Activated naive CD8-positive, alpha-beta T cell treated with anti-CD3 and anti-CD28 coated beads, Interleukin-2, amount 10 ng/mL, durations not matched to agents 7 days and 5 days (primary cell): ENCODE measurements at regions not wholly inside any gene's neighbourhood (a gene's known extent, or its start where the extent isn't known, plus 50 kb on each side); places are given as distances from the start of the nearest gene placed in this dataset.

Source experiments
- ATAC-seq: fragments of 150-1000 bp; cut with Tn5 transposase; one replicate; pipeline ENCODE4 v1.10.0; 2021; ENCODE audit warnings: low read depth, moderate library complexity
- POLR2A ChIA-PET: fragments of 350-600 bp; sonication (Branson Sonifier 250); formaldehyde crosslinking; loops from one replicate; lab custom pipeline; 2021; ENCODE audit warnings: antibody characterized with exemption; lab: Charles Lee
- DNase-seq: peaks from one replicate; pipeline ENCODE4 v3.0.0; 2021
- H3K27ac Mint-ChIP-seq: one replicate; pipeline ENCODE4 v1.8.0; 2022; ENCODE audit warnings: mild to moderate bottlenecking, mixed read lengths
- H3K27me3 Mint-ChIP-seq: one replicate; pipeline ENCODE4 v1.8.0; 2022; ENCODE audit warnings: mild to moderate bottlenecking, moderate library complexity, mixed read lengths
- H3K36me3 Mint-ChIP-seq: one replicate; pipeline ENCODE4 v1.8.0; 2021; ENCODE audit warnings: mild to moderate bottlenecking, mixed read lengths
- H3K4me1 Mint-ChIP-seq: one replicate; pipeline ENCODE4 v1.8.0; 2021; ENCODE audit warnings: mixed read lengths
- H3K4me3 Mint-ChIP-seq: one replicate; pipeline ENCODE4 v1.8.0; 2022; ENCODE audit warnings: mild to moderate bottlenecking, moderate library complexity, mixed read lengths
- H3K9me3 Mint-ChIP-seq: one replicate; pipeline ENCODE4 v1.8.0; 2021; ENCODE audit warnings: mixed read lengths

GRCh38 chr18:8458546-8459215, 150.6 kb upstream of the RAB12 start:
- Mint-ChIP-seq H3K4me3 (no peak overlapping the region), H3K9me3 (no peaks in the 10 kb centered on the region), H3K4me1 (no peaks in the 10 kb centered on the region), H3K27ac (no peak overlapping the region), H3K36me3 (no peaks in the 10 kb centered on the region), H3K27me3 (peaks cover 3% of the 10 kb centered on the region)
- ATAC-seq = no peak
- DNase-seq = no peak
- POLR2A ChIA-PET = no interaction called here

- no peak overlapping the region for H3K27ac Mint-ChIP-seq
- DNase-seq = no peak
- peaks cover 3% of the 10 kb centered on the region for H3K27me3 Mint-ChIP-seq
- POLR2A ChIA-PET = no interaction called here
- no peaks in the 10 kb centered on the region for H3K36me3 Mint-ChIP-seq
- no peak overlapping the region for H3K4me3 Mint-ChIP-seq
- no peaks in the 10 kb centered on the region for H3K9me3 Mint-ChIP-seq
- ATAC-seq = no peak
- H3K4me1 Mint-ChIP-seq = no peaks in the 10 kb centered on the region
These were observed 148.5 kb upstream of the RAB12 start for GRCh38 chr18:8460748-8461147.

- Mint-ChIP-seq H3K9me3 (no peaks in the 10 kb centered on the region), H3K36me3 (no peaks in the 10 kb centered on the region), H3K27me3 (peaks cover 3% of the 10 kb centered on the region), H3K27ac (no peak overlapping the region), H3K4me3 (no peak overlapping the region), H3K4me1 (no peaks in the 10 kb centered on the region)
- DNase-seq (no peak), ATAC-seq (no peak)
- POLR2A ChIA-PET = no interaction called here
These were observed 147.7 kb upstream of the RAB12 start for GRCh38 chr18:8461544-8461943.

DNA sequence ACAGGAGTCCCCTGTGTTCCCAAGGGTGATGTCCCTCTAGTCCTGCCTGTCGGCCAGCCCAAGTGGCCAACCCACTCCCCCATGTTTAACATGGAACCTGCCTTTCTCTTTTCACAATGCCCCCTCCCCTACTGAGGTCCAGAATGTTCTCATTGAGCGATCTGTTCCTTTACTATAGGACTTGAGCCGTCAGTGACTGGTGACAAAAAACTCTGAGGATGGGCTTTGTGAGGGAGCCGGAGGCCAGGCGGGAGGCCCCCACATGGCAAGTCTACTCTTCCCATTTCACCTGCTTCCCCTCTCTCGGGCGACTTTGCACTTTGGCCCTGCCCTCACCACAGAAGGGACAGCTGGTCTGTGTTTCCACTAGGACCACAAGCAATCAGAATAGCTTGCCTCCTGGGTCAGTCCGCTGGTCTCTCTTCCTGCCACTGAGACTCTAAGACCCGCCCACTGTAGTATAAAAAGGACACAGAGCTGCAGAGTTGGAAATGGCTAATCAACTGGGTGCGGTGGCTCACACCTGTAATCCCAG, 146.5 kb upstream of the RAB12 start:
- DNase-seq (no peak), ATAC-seq (no peak)
- H3K27ac Mint-ChIP-seq = no peak overlapping the region
- H3K27me3 Mint-ChIP-seq = peaks cover 3% of the 10 kb centered on the region
- no peaks in the 10 kb centered on the region for H3K9me3 Mint-ChIP-seq
- H3K36me3 Mint-ChIP-seq = no peaks in the 10 kb centered on the region
- H3K4me1 Mint-ChIP-seq = no peaks in the 10 kb centered on the region
- H3K4me3 Mint-ChIP-seq = no peak overlapping the region
- POLR2A ChIA-PET = no interaction called here

DNA sequence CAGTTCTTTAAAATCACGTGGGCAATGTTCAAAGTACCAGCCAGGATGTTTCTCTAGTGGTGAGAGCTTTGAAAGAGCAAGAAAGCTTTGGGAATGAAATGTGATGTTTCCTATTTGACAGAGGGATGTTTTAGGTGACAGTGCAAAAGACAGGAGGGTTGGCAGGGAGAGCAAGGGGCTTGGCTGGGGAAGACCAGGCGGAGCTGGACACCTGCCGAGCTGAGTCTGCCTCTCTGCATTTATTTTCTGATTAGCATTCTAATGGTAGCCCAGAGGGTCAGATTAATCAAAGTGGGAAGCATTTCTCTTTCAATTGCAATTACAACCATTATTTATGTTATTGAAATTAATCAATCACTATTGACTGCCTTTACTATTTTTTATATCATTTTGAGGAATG, 145.4 kb upstream of the RAB12 start:
- no peaks in the 10 kb centered on the region for H3K9me3 Mint-ChIP-seq
- H3K4me3 Mint-ChIP-seq = no peak overlapping the region
- no peaks in the 10 kb centered on the region for H3K36me3 Mint-ChIP-seq
- POLR2A ChIA-PET = no interaction called here
- H3K27ac Mint-ChIP-seq = no peak overlapping the region
- H3K27me3 Mint-ChIP-seq = peaks cover 3% of the 10 kb centered on the region
- ATAC-seq = no peak
- no peak for DNase-seq
- H3K4me1 Mint-ChIP-seq = no peaks in the 10 kb centered on the region

GRCh38 chr18:8468191-8468590, 141.0 kb upstream of the RAB12 start:
- POLR2A ChIA-PET = interaction anchor here (0.6 kb wide), 1 partner anchor 260 kb away, joined by 3 read pairs; no protein-coding TSS in a partner anchor
- Mint-ChIP-seq H3K4me1 (no peaks in the 10 kb centered on the region), H3K27ac (no peak overlapping the region), H3K27me3 (peaks cover 1% of the 10 kb centered on the region), H3K4me3 (no peak overlapping the region), H3K9me3 (no peaks in the 10 kb centered on the region), H3K36me3 (no peaks in the 10 kb centered on the region)
- no peak for DNase-seq
- ATAC-seq = no peak

GRCh38 chr18:8468921-8469335, 140.3 kb upstream of the RAB12 start:
- POLR2A ChIA-PET = no interaction called here
- H3K27ac Mint-ChIP-seq = no peak overlapping the region
- no peak overlapping the region for H3K4me3 Mint-ChIP-seq
- H3K36me3 Mint-ChIP-seq = no peaks in the 10 kb centered on the region
- ATAC-seq (no peak), DNase-seq (no peak)
- H3K9me3 Mint-ChIP-seq = no peaks in the 10 kb centered on the region
- peaks cover 3% of the 10 kb centered on the region for H3K27me3 Mint-ChIP-seq
- H3K4me1 Mint-ChIP-seq = peaks cover 2% of the 10 kb centered on the region

DNA sequence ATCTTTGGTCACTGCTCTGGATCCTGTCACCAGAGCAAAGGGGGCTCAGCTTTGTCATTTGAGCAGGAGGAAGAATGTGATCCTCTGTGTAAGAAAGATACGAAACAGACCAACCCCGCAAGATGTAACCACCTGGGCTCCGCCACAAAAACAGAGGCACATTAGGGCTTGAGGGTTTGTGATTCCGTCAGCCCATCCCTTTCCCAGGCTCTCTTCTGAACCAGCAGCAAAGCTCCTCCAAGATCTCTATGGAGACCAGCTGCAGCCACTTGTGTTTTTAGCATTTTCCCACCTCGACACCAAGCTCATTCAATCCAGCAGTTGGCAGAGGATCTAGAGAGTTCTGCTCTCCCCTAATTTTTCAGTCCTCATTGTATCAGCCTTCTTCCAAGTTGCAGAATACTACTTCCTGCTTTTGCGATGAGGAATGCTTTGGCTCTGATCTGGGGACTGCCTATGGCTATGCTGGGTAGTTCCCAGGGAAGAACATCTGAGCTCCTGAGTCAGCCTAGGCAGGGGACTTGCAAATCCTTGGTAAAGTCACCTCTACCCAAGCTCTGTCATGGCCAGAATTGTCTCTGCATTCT, 139.6 kb upstream of the RAB12 start:
- no peaks in the 10 kb centered on the region for H3K9me3 Mint-ChIP-seq
- peaks cover 3% of the 10 kb centered on the region for H3K27me3 Mint-ChIP-seq
- POLR2A ChIA-PET = no interaction called here
- H3K4me1 Mint-ChIP-seq = peaks cover 2% of the 10 kb centered on the region
- H3K27ac Mint-ChIP-seq = no peak overlapping the region
- no peak overlapping the region for H3K4me3 Mint-ChIP-seq
- DNase-seq (no peak), ATAC-seq (no peak)
- H3K36me3 Mint-ChIP-seq = no peaks in the 10 kb centered on the region

DNA sequence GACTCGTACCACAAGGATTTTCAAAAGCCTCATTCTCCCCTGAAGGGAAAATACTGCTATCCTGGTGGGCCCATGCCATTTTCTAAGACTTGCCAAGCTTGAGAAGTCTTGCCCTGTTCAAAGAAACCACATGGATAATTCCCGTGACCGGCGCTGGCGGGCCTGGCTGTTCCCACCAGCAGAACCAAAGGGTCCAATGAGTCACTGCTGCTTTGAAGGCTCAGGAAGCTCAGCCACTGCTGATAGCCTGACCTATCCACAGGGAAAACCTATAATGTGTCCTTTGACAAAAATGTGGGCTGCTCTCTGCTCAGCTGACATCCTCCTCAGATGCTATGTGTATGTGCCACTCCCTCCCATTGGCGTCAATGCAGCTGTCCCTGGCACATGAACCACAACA, 137.9 kb upstream of the RAB12 start:
- POLR2A ChIA-PET = no interaction called here
- Mint-ChIP-seq H3K4me3 (no peak overlapping the region), H3K27me3 (peaks cover 6% of the 10 kb centered on the region)

DNA sequence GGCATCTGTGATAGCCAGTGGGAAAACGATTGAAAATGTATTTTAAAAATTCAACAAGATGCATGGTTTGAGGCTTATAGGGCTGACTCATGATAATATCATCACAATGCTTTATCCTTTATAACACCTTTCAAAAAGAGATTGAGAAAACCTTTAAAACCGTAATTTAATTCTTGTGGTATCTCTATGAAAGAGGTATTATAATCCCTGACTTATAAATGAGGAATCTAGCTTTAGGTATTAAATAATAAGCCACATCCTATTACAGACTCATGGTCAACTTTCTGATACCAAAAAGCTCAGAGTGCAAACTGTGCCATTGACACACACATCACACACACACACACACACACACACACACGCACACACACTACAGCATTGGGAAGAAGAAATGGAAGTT, 134.6 kb upstream of the RAB12 start:
- Mint-ChIP-seq H3K27me3 (peaks cover 6% of the 10 kb centered on the region), H3K36me3 (no peaks in the 10 kb centered on the region), H3K4me1 (peaks cover 4% of the 10 kb centered on the region), H3K4me3 (no peak overlapping the region), H3K9me3 (no peaks in the 10 kb centered on the region), H3K27ac (no peak overlapping the region)
- POLR2A ChIA-PET = no interaction called here
- DNase-seq = no peak
- no peak for ATAC-seq

More for the DNA sequence above, 137.9 kb upstream of the RAB12 start:
- Mint-ChIP-seq H3K36me3 (no peaks in the 10 kb centered on the region), H3K9me3 (no peaks in the 10 kb centered on the region), H3K27ac (no peak overlapping the region), H3K4me1 (peaks cover 2% of the 10 kb centered on the region)
- DNase-seq (no peak), ATAC-seq (no peak)

DNA sequence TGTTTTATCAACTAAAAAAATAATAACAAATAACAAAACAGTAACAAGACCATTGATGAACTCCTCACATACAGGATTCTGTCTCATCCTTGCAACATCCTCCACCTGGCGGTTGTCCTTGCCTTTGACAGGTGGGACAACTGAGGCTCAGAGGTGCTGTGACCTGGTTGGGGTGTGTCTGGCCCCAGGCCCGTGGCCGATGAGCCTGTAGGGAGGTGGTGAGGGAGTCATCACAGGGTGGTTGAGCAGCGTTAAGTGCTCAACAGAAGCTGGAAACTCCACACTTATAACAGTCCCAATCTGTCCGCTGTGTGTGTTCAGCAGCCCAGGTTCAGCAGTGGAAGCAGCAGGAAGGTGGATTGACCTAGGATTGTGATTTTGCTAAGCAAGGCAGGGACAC, 131.6 kb upstream of the RAB12 start:
- Mint-ChIP-seq H3K4me3 (no peak overlapping the region), H3K27me3 (peaks cover 8% of the 10 kb centered on the region), H3K9me3 (no peaks in the 10 kb centered on the region), H3K27ac (no peak overlapping the region), H3K4me1 (peaks cover 4% of the 10 kb centered on the region), H3K36me3 (no peaks in the 10 kb centered on the region)
- POLR2A ChIA-PET = no interaction called here
- DNase-seq (no peak), ATAC-seq (no peak)

- peak; percentile 78 for DNase-seq
- H3K9me3 Mint-ChIP-seq = no peaks in the 10 kb centered on the region
- H3K4me1 Mint-ChIP-seq = peaks cover 3% of the 10 kb centered on the region
- no peaks in the 10 kb centered on the region for H3K36me3 Mint-ChIP-seq
- peak; percentile 88 for ATAC-seq
- no peak overlapping the region for H3K4me3 Mint-ChIP-seq
- H3K27ac Mint-ChIP-seq = no peak overlapping the region
- H3K27me3 Mint-ChIP-seq = peaks cover 5% of the 10 kb centered on the region
- POLR2A ChIA-PET = interaction anchor here (1.0 kb wide), 1 partner anchor 48 kb away, joined by 3 read pairs; no protein-coding TSS in a partner anchor
These were observed 130.9 kb upstream of the RAB12 start for GRCh38 chr18:8478166-8478967.

GRCh38 chr18:8478968-8479370, 130.3 kb upstream of the RAB12 start:
- DNase-seq = no peak
- no peak for ATAC-seq
- no peaks in the 10 kb centered on the region for H3K36me3 Mint-ChIP-seq
- H3K27me3 Mint-ChIP-seq = peaks cover 5% of the 10 kb centered on the region
- POLR2A ChIA-PET = interaction anchor here (1.0 kb wide), 1 partner anchor 48 kb away, joined by 3 read pairs; no protein-coding TSS in a partner anchor
- no peaks in the 10 kb centered on the region for H3K9me3 Mint-ChIP-seq
- H3K4me1 Mint-ChIP-seq = peaks cover 3% of the 10 kb centered on the region
- no peak overlapping the region for H3K4me3 Mint-ChIP-seq
- H3K27ac Mint-ChIP-seq = no peak overlapping the region
